Common myeloid progenitor, CD34-positive (primary cell): ENCODE measurements at regions not wholly inside any gene's neighbourhood (a gene's known extent, or its start where the extent isn't known, plus 50 kb on each side); places are given as distances from the start of the nearest gene placed in this dataset.

ENCODE experiments used
- CTCF ChIA-PET: fragments of 350-600 bp; sonication (Branson Sonifier 250); formaldehyde crosslinking; loops from one replicate; lab custom pipeline; 2021; ENCODE audit warnings: antibody characterized with exemption; lab: Charles Lee
- POLR2A ChIA-PET: fragments of 350-600 bp; sonication (Branson Sonifier 250); formaldehyde crosslinking; loops from one replicate; lab custom pipeline; 2021; ENCODE audit warnings: antibody characterized with exemption; lab: Charles Lee
- DNase-seq, 3 donors: peaks; one replicate each; pipeline versions ENCODE4 v3.0.0 to v3.0.0-alpha.2; 2013
- H3K27ac ChIP-seq, 2 experiments: 1 replicate in 1 of 2; 2 replicates in 1 of 2; pipeline ENCODE4 v1.7.0; 2013; ENCODE audit warnings: inconsistent platforms in 2 of 2, low read length in 2 of 2, mild to moderate bottlenecking in 2 of 2, low read depth in 1 of 2, moderate library complexity in 1 of 2; ENCODE audit not compliant: severe bottlenecking in 2 of 2, insufficient read depth in 1 of 2, poor library complexity in 1 of 2
- H3K27me3 ChIP-seq, 5 experiments: replicated peaks in 2 of 5; 1 replicate in 3 of 5; 2 replicates in 2 of 5; pipeline versions ENCODE4 v1.6.1 to v1.7.0; 2013; ENCODE audit warnings: low read length in 4 of 5, mild to moderate bottlenecking in 2 of 5, moderate library complexity in 2 of 5, inconsistent platforms in 1 of 5; ENCODE audit not compliant: insufficient read depth in 5 of 5, control insufficient read depth in 4 of 5
- H3K36me3 ChIP-seq, 4 experiments: 1 replicate in 2 of 4; 2 replicates in 2 of 4; pipeline versions ENCODE4 v1.6.1 to v1.7.0; 2013; ENCODE audit warnings: low read length in 3 of 4, control low read depth in 1 of 4, mild to moderate bottlenecking in 1 of 4; ENCODE audit not compliant: control insufficient read depth in 4 of 4, insufficient read depth in 4 of 4
- H3K4me1 ChIP-seq, 4 experiments: 1 replicate in 3 of 4; 2 replicates in 1 of 4; pipeline versions ENCODE4 v1.6.1 to v1.7.1; 2013; ENCODE audit warnings: low read length in 3 of 4, mild to moderate bottlenecking in 3 of 4, control low read depth in 1 of 4, inconsistent platforms in 1 of 4, moderate library complexity in 1 of 4; ENCODE audit not compliant: control insufficient read depth in 4 of 4, insufficient read depth in 4 of 4; ENCODE audit errors: control extremely low read depth in 1 of 4
- H3K4me3 ChIP-seq, 7 experiments: 1 replicate in 4 of 7; 2 replicates in 3 of 7; pipeline versions ENCODE4 v1.5.1 to v1.7.0; 2013; ENCODE audit warnings: mild to moderate bottlenecking in 7 of 7, low read length in 6 of 7, moderate library complexity in 6 of 7, inconsistent platforms in 2 of 7, low read depth in 2 of 7, control low read depth in 1 of 7; ENCODE audit not compliant: insufficient read depth in 4 of 7, control insufficient read depth in 1 of 7; ENCODE audit errors: extremely low read depth in 1 of 7
- H3K9me3 ChIP-seq, 5 experiments: 1 replicate in 4 of 5; 2 replicates in 1 of 5; pipeline versions ENCODE4 v1.6.1 to v1.7.1; 2013; ENCODE audit warnings: low read length in 4 of 5, mild to moderate bottlenecking in 2 of 5, inconsistent platforms in 1 of 5, low read depth in 1 of 5, moderate library complexity in 1 of 5; ENCODE audit not compliant: control insufficient read depth in 4 of 5, insufficient read depth in 2 of 5; ENCODE audit errors: control extremely low read depth in 1 of 5
- WGBS: methylation state at CpG from one replicate; pipeline ENCODE4 v1.1.5; 2013; ENCODE audit not compliant: insufficient coverage; 5-methylcytosine and 5-hydroxymethylcytosine counted together

GRCh38 chrX:129115935-129116334, 407.4 kb downstream of the SMARCA1 start:
- H3K36me3 ChIP-seq: no peaks in the 10 kb centered on the region
- WGBS: 83% methylated on average over 1 of the region's 1 CpG
- DNase-seq: no peak
- ChIA-PET POLR2A (no interaction called here), CTCF (no interaction called here)
- H3K4me3 ChIP-seq: no peak overlapping the region
- H3K27me3 ChIP-seq: peaks cover 0 to 5% (median 0%) of the 10 kb centered on the region in 5 experiments
- no peaks in the 10 kb centered on the region for H3K4me1 ChIP-seq
- H3K9me3 ChIP-seq: no peaks in the 10 kb centered on the region
- no peak overlapping the region for H3K27ac ChIP-seq

GRCh38 chrX:129115104-129115503, 408.2 kb downstream of the SMARCA1 start:
- CTCF ChIA-PET: no interaction called here
- DNase-seq: peak; percentile 13 to 29 (median 26)

GRCh38 chrX:129111081-129111798, 412.1 kb downstream of the SMARCA1 start:
- 75% methylated on average over 9 of the region's 15 CpGs for WGBS
- ChIA-PET CTCF (no interaction called here), POLR2A (no interaction called here)
- no peak for DNase-seq
- Histone ChIP-seq H3K4me3 (no peak overlapping the region), H3K9me3 (no peaks in the 10 kb centered on the region), H3K4me1 (no peaks in the 10 kb centered on the region), H3K27me3 (no peaks in the 10 kb centered on the region), H3K36me3 (no peaks in the 10 kb centered on the region), H3K27ac (no peak overlapping the region)

More at GRCh38 chrX:129115104-129115503, 408.2 kb downstream of the SMARCA1 start:
- WGBS: 43% methylated on average over 1 of the region's 1 CpG
- POLR2A ChIA-PET: no interaction called here
- Histone ChIP-seq H3K27ac (no peak overlapping the region), H3K9me3 (no peaks in the 10 kb centered on the region), H3K4me1 (no peaks in the 10 kb centered on the region), H3K27me3 (peaks cover 0 to 3% (median 0%) of the 10 kb centered on the region in 5 experiments), H3K36me3 (no peaks in the 10 kb centered on the region), H3K4me3 (no peak overlapping the region)

- no peaks in the 10 kb centered on the region for H3K36me3 ChIP-seq
- H3K27me3 ChIP-seq: no peaks in the 10 kb centered on the region
- no peak overlapping the region for H3K4me3 ChIP-seq
- no peak for DNase-seq
- ChIA-PET CTCF (no interaction called here), POLR2A (no interaction called here)
- no peak overlapping the region for H3K27ac ChIP-seq
- H3K9me3 ChIP-seq: no peaks in the 10 kb centered on the region
- WGBS: 100% methylated on average over 4 of the region's 4 CpGs
- H3K4me1 ChIP-seq: no peaks in the 10 kb centered on the region
Observed at GRCh38 chrX:129108936-129109335, 414.4 kb downstream of the SMARCA1 start.

GRCh38 chrX:129099207-129099606, 424.1 kb downstream of the SMARCA1 start:
- CTCF ChIA-PET: no interaction called here
- H3K27me3 ChIP-seq: no peaks in the 10 kb centered on the region
- POLR2A ChIA-PET: no interaction called here
- H3K4me3 ChIP-seq: no peak overlapping the region
- no peak for DNase-seq
- 78% methylated on average over 2 of the region's 3 CpGs for WGBS
- H3K9me3 ChIP-seq: no peaks in the 10 kb centered on the region
- no peaks in the 10 kb centered on the region for H3K36me3 ChIP-seq
- no peak overlapping the region for H3K27ac ChIP-seq
- H3K4me1 ChIP-seq: no peaks in the 10 kb centered on the region

- Histone ChIP-seq H3K4me1 (no peaks in the 10 kb centered on the region), H3K9me3 (no peaks in the 10 kb centered on the region), H3K36me3 (no peaks in the 10 kb centered on the region), H3K27me3 (no peaks in the 10 kb centered on the region), H3K27ac (no peak overlapping the region), H3K4me3 (no peak overlapping the region)
- DNase-seq: no peak
- POLR2A ChIA-PET: no interaction called here
- CTCF ChIA-PET: no interaction called here
Observed at GRCh38 chrX:129097668-129098067, 425.6 kb downstream of the SMARCA1 start.

GRCh38 chrX:129093706-129094105, 429.6 kb downstream of the SMARCA1 start:
- Histone ChIP-seq H3K36me3 (no peaks in the 10 kb centered on the region), H3K4me1 (no peaks in the 10 kb centered on the region), H3K27ac (no peak overlapping the region), H3K9me3 (no peaks in the 10 kb centered on the region), H3K27me3 (no peaks in the 10 kb centered on the region), H3K4me3 (no peak overlapping the region)
- WGBS: 83% methylated on average over 1 of the region's 2 CpGs
- no peak for DNase-seq
- ChIA-PET POLR2A (no interaction called here), CTCF (no interaction called here)
